Activated CD4-positive, alpha-beta T cell treated with anti-CD3 and anti-CD28 coated beads for 4 hours (primary cell): ENCODE measurements at regions not wholly inside any gene's neighbourhood (a gene's known extent, or its start where the extent isn't known, plus 50 kb on each side); places are given as distances from the start of the nearest gene placed in this dataset.
"Not testable (repeated sequence)": the region's sequence is repeated elsewhere in the genome, so short reads cannot be mapped to it uniquely, and the experiment has no call there.

ENCODE experiments used
- DNase-seq, 2 donors: peaks; one replicate each; pipeline ENCODE4 v3.0.0-alpha.2; 2020

GRCh38 chr6:72534236-72534635 is 87.6 kb upstream of the KCNQ5 start:
- no peak for DNase-seq

GRCh38 chr6:72535124-72535523 is 86.7 kb upstream of the KCNQ5 start:
- no peak for DNase-seq

- no peak for DNase-seq
These were observed 74.8 kb upstream of the KCNQ5 start for GRCh38 chr6:72547020-72547419.

GRCh38 chr6:72551470-72551869 is 70.4 kb upstream of the KCNQ5 start:
- DNase-seq: no peak

GRCh38 chr6:72552938-72553337 is 68.9 kb upstream of the KCNQ5 start:
- no peak for DNase-seq

GRCh38 chr6:72553531-72554511 is 68.0 kb upstream of the KCNQ5 start:
- no peak for DNase-seq

GRCh38 chr6:72554761-72555221 is 67.1 kb upstream of the KCNQ5 start:
- no peak for DNase-seq

- no peak for DNase-seq
These were observed 62.8 kb upstream of the KCNQ5 start for GRCh38 chr6:72559067-72559466.

- no peak for DNase-seq
These were observed 62.3 kb upstream of the KCNQ5 start for GRCh38 chr6:72559555-72559954.

- no peak for DNase-seq
These were observed 60.9 kb upstream of the KCNQ5 start for GRCh38 chr6:72560721-72561593.

- DNase-seq: no peak
These were observed 60.2 kb upstream of the KCNQ5 start for GRCh38 chr6:72561629-72562028.

- no peak for DNase-seq
These were observed 57.6 kb upstream of the KCNQ5 start for GRCh38 chr6:72564231-72564630.

- DNase-seq: not testable (repeated sequence)
These were observed 49.9 kb upstream of the KCNQ5 start for GRCh38 chr6:72571993-72572392.
